HS-5 (cell line): ENCODE measurements at regions not wholly inside any gene's neighbourhood (a gene's known extent, or its start where the extent isn't known, plus 50 kb on each side); places are given as distances from the start of the nearest gene placed in this dataset.

Source experiments
- DNase-seq: peaks from one replicate; pipeline ENCODE4 v3.0.0-alpha.2; 2012; ENCODE audit warnings: low read depth

DNA sequence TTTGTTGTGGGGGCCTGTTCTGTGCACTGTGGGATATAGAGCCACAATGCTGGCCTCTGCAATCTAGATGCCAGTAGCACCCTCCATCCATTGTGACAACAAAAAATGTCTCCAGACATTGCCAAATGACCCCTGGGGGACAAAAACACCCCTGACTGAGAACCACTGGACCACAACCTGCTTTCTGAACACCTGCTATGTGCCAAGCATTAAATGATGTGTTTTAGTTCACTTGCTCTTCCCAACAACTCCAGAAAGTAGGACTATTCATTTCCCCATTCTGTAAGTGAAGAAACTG, 367.0 kb upstream of the ERCC4 start:
- DNase-seq, result no peak

GRCh38 chr16:13553453-13553985, 366.4 kb upstream of the ERCC4 start:
- no peak for DNase-seq

DNA sequence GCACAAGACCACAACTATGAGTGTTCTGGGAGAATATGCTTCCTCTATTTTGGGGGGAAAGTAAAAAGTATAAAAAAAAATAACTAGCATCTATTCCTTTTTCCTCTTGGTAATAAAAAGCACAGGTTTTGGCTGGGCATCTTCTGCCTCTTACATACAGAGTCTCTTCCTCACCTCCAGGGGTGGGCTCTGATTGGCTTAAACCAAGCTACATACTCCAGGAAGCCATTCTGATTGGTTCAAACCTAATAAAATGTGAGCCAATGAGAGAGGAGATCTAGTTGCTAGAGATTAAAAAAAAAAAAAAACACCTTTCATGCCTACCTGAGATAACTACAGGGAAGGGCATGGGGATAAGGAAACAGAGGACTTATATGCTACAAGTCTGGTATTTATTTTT, 365.9 kb upstream of the ERCC4 start:
- DNase-seq, result no peak

GRCh38 chr16:13554643-13555042, 365.3 kb upstream of the ERCC4 start:
- no peak for DNase-seq

GRCh38 chr16:13557418-13557817, 362.5 kb upstream of the ERCC4 start:
- no peak for DNase-seq

DNA sequence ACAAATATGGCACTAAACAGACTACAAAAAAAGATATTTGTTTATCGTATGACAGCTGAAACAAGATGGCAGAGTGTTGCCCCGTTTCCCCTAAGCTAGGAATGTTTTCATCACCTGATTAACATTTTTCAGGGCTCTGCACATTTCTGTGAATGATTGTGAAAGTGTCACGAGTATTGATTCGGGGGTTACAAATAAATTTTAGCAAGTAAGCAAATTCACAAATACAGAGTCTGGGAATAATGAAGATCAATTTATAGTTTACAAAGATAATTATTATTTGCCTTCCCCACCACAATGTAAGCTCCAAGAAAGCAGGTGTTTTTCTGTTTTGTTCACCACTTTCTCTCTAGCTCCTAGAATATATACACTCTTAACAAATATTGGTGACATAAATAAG, 361.2 kb upstream of the ERCC4 start:
- no peak for DNase-seq

DNA sequence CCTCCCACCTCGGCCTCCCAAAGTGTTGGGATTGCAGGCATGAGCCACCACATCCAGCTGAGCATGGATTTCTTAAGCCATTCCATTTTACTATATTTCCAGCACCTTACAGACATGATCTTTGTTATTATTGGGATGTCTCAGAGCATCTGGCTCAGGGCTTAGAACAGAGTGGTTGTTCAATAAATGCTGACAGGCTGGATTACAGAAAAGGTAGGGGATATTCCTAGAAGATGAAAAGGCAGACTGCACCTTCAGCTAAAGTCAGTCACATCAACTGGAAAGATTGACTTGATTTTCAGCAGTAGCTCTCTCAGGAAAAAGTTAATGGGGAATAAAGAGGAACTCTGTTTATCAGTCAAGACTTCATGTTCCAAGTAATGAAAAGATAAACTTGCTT, 360.3 kb upstream of the ERCC4 start:
- DNase-seq, result no peak

- no peak for DNase-seq
These were observed 359.8 kb upstream of the ERCC4 start for GRCh38 chr16:13560151-13560550.

GRCh38 chr16:13561291-13562070, 358.5 kb upstream of the ERCC4 start:
- DNase-seq, result no peak

DNA sequence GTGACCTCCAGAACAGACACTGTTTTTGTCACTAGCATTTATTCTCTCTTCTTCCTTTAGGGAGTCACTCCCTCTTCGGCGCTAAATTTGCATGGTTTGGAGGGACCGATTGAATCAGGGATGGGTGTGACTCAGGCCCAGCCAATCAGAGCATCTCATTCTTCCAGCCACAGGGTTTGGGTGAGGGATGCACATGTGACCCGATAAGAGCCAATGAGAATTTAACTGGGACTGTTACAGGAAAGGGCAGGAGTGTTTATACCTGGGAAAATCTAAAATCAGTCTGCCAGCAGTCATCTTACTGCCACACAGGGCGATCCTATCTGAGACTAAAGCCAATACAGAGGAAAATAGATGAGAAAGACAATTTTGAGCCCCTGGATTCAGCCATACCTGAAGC, 351.2 kb upstream of the ERCC4 start:
- DNase-seq, result no peak

- DNase-seq, result no peak
These were observed 350.0 kb upstream of the ERCC4 start for GRCh38 chr16:13569986-13570385.

- no peak for DNase-seq
These were observed 348.9 kb upstream of the ERCC4 start for GRCh38 chr16:13571036-13571435.

GRCh38 chr16:13573903-13574302, 346.1 kb upstream of the ERCC4 start:
- no peak for DNase-seq

GRCh38 chr16:13586051-13586450, 333.9 kb upstream of the ERCC4 start:
- no peak for DNase-seq

GRCh38 chr16:13587181-13587580, 332.8 kb upstream of the ERCC4 start:
- DNase-seq, result no peak

GRCh38 chr16:13594823-13595222, 325.1 kb upstream of the ERCC4 start:
- no peak for DNase-seq

DNA sequence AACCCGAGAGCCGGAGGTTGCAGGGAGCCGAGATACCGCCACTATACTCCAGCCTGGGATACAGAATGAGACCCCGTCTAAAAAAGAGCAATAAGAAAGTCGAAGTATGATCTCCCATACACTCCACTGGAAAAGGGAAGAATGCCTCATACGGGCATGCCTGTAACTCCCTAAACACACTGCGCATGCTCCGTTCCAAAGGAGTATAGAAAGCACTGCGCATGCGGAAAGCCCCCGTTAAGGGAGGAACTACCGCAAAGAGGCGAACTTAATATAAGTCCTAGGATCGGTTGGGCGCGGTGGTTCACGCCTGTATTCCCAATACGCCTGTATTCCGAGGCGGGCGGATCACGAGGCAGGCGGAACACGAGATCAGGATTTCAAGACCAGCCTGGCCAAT, 313.1 kb upstream of the ERCC4 start:
- DNase-seq, result no peak

DNA sequence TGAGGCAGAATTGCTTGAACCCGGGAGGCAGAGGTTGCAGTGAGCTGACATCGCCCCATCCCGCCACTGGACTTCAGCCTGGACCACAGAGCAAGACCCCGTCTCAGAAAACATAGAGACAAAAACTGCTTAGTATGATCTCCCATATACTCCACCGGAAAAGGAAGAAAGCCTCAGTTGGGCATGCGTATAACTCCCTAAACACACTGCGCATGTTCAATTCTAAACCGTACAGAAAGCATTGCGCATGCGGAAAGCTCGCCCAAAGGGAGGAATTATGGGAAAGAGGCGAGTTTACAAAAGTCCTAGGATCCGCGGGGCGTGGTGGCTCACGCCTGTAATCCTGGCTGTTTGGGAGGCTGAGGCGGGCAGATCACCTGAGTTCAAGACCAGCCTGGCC, 312.7 kb upstream of the ERCC4 start:
- no peak for DNase-seq

DNA sequence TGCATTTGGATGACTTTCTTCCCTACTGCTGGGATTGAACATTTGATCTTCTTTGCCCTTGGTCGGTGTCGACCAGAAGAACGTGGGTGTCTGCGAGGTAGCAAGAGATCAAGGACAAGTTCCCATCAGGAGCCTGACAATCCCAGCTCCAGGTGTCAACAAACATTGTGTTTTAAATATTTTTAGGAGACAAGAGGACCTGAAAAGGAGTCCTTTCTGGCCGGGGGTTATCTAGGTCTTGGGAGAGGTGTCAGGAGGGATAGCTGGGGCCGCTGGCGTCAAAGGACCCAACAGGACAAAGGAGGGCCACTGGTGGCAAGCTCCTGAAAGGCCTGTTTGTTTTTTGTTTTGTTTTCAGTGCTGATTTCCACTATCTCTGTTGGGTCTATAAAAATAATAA, 308.4 kb upstream of the ERCC4 start:
- no peak for DNase-seq

- no peak for DNase-seq
These were observed 307.3 kb upstream of the ERCC4 start for GRCh38 chr16:13612623-13613022.

DNA sequence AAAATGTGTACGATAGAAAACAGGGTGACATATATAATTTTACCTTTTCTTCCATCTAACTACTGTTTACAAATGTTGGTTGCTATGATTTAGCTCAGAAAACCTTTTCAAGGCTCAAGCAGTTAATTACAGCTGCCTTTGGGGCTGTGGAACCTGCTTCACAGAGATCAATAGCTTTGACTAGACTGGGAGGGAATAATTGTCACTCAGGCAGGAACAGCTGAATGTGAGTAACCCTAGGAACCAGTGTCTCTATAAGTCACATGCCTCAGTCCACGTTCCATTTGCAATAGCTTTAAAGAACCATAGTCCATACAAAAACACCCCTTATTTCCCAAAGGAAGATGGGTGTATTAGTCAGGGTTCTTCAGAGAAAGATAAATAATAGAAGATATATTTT, 306.8 kb upstream of the ERCC4 start:
- no peak for DNase-seq

DNA sequence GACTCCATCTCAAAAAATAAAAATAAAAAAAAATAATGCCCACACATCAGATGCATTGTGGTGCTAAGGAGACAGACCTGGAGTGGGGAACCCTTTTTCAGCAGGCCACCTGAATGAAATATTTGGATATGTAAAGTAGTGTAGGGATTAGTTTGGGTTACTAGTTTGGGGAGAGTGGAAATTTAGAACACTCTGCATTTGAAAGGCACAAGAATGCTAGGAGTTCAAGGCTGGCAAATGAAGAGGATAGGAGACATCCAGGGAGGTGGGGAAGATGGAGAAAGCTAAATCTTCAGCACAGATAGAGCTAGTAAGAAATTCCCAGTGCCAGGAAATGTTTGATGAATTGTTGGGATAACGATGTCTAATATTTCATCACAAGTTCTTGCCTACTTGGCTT, 298.3 kb upstream of the ERCC4 start:
- no peak for DNase-seq

DNA sequence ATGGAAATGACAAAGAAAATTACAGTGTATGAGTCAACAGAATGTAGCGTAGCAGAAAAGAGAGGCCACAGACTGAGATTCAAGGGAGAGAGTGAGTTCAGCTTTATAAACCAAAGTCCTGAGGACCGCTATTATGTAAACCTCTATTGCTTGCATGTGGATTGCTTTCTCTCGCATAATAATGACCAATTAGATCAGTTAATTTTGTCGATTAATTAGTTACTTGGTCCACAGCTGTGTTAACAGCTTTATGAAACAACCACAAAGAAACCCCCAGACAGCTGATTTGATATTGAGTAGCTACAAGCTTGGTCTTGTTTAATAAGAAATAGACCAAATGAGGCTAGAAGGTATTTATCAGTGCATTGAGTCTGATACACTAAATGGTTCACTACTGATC, 291.8 kb upstream of the ERCC4 start:
- DNase-seq, result no peak

GRCh38 chr16:13629704-13630103, 290.2 kb upstream of the ERCC4 start:
- DNase-seq, result no peak
